HG03439 (cell line): ENCODE measurements at regions not wholly inside any gene's neighbourhood (a gene's known extent, or its start where the extent isn't known, plus 50 kb on each side); places are given as distances from the start of the nearest gene placed in this dataset.

Experiments used
- ATAC-seq: cut with Tn5 transposase; IDR thresholded peaks from one replicate; pipeline ENCODE4 v1.9.1; 2021; ENCODE audit warnings: mild to moderate bottlenecking, moderate library complexity; ENCODE audit not compliant: unreplicated experiment

GRCh38 chr21:16283516-16283915, 553.7 kb downstream of the USP25 start:
- ATAC-seq, result no peak

- ATAC-seq, result no peak
Observed at GRCh38 chr21:16285605-16286126, 555.9 kb downstream of the USP25 start.

GRCh38 chr21:16287046-16287445, 557.3 kb downstream of the USP25 start:
- ATAC-seq, result no peak

- ATAC-seq, result no peak
Observed at GRCh38 chr21:16291296-16291695, 561.5 kb downstream of the USP25 start.

GRCh38 chr21:16294128-16294527, 564.3 kb downstream of the USP25 start:
- ATAC-seq, result no peak

- no peak for ATAC-seq
Observed at GRCh38 chr21:16302851-16303282, 573.1 kb downstream of the USP25 start.

- no peak for ATAC-seq
Observed at GRCh38 chr21:16304174-16305095, 574.7 kb downstream of the USP25 start.

- no peak for ATAC-seq
Observed at GRCh38 chr21:16305686-16306085, 575.9 kb downstream of the USP25 start.

- ATAC-seq, result no peak
Observed at GRCh38 chr21:16307256-16307655, 577.5 kb downstream of the USP25 start.

- no peak for ATAC-seq
Observed at GRCh38 chr21:16308269-16308668, 578.5 kb downstream of the USP25 start.

GRCh38 chr21:16309250-16309971, 579.6 kb downstream of the USP25 start:
- no peak for ATAC-seq

- ATAC-seq, result no peak
Observed at GRCh38 chr21:16310176-16310575, 580.4 kb downstream of the USP25 start.

- ATAC-seq, result no peak
Observed at GRCh38 chr21:16311229-16311628, 581.4 kb downstream of the USP25 start.

- no peak for ATAC-seq
Observed at GRCh38 chr21:16312321-16312720, 582.5 kb downstream of the USP25 start.

- no peak for ATAC-seq
Observed at GRCh38 chr21:16315223-16315622, 585.4 kb downstream of the USP25 start.

GRCh38 chr21:16318651-16319300, 589.0 kb downstream of the USP25 start:
- no peak for ATAC-seq

GRCh38 chr21:16320110-16320509, 590.3 kb downstream of the USP25 start:
- no peak for ATAC-seq

- ATAC-seq, result no peak
Observed at GRCh38 chr21:16322454-16322853, 592.7 kb downstream of the USP25 start.

- ATAC-seq, result no peak
Observed at GRCh38 chr21:16323596-16323995, 593.8 kb downstream of the USP25 start.

- ATAC-seq, result no peak
Observed at GRCh38 chr21:16324630-16325029, 594.8 kb downstream of the USP25 start.
